B cell (primary cell): ENCODE measurements at regions not wholly inside any gene's neighbourhood (a gene's known extent, or its start where the extent isn't known, plus 50 kb on each side); places are given as distances from the start of the nearest gene placed in this dataset.

Source experiments
- EZH2 ChIP-seq: IDR thresholded peaks from 2 replicates; pipeline ENCODE4 v1.6.1; 2012; ENCODE audit warnings: borderline replicate concordance, low read depth, mild to moderate bottlenecking, moderate library complexity, low read length; ENCODE audit not compliant: insufficient read depth, poor library complexity, severe bottlenecking
- TF ChIP-seq, protein P1 (sequence below): fragments of 200-600 bp; IDR thresholded peaks from one replicate; pipeline ENCODE4 v1.8.0; 2022; ENCODE audit warnings: antibody characterized with exemption, mild to moderate bottlenecking

DNA sequence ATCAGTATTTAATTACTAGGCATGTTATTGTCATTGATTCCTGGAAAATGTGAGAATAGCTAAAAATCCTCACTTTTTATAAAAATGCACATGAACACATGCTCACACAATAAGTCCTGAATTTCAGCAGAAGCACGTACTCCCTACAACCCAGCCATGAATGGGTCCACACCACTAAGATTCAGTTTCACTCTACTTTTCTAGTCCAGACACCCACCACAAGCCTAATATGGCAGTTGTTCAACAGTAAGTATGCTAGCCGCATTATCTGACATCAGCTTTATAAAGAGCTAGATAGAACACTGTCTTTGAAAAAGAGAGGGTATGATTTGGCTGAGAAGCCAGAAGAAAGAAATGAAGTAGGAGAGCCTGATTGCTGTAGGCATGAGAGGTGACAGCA is 639.3 kb downstream of the BRINP1 start:
- TF ChIP-seq, protein P1, sequence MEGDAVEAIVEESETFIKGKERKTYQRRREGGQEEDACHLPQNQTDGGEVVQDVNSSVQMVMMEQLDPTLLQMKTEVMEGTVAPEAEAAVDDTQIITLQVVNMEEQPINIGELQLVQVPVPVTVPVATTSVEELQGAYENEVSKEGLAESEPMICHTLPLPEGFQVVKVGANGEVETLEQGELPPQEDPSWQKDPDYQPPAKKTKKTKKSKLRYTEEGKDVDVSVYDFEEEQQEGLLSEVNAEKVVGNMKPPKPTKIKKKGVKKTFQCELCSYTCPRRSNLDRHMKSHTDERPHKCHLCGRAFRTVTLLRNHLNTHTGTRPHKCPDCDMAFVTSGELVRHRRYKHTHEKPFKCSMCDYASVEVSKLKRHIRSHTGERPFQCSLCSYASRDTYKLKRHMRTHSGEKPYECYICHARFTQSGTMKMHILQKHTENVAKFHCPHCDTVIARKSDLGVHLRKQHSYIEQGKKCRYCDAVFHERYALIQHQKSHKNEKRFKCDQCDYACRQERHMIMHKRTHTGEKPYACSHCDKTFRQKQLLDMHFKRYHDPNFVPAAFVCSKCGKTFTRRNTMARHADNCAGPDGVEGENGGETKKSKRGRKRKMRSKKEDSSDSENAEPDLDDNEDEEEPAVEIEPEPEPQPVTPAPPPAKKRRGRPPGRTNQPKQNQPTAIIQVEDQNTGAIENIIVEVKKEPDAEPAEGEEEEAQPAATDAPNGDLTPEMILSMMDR = no peak
- TF ChIP-seq EZH2 = no peak
